ENCODE measurements at regions not wholly inside any gene's neighbourhood (a gene's known extent, or its start where the extent isn't known, plus 50 kb on each side); places are given as distances from the start of the nearest gene placed in this dataset.

GRCh38 chr6:167776906-167777627, 49.6 kb upstream of the AFDN start:
- CTCF ChIA-PET = interaction anchor here (1.2 kb wide), 1 partner anchor 10 kb away, joined by 3 read pairs; no protein-coding TSS in a partner anchor
- TF ChIP-seq CTCF (IDR thresholded peaks at IDR 0.05; ENCODE audit: control extremely low read depth, extremely low read depth, low read depth, missing control alignments) = no peak
- no peak for DNase-seq (ENCODE audit: extremely low spot score)
- POLR2A ChIA-PET = no interaction called here

Measured in GM10248 (cell line).